ENCODE measurements at regions not wholly inside any gene's neighbourhood (a gene's known extent, or its start where the extent isn't known, plus 50 kb on each side); places are given as distances from the start of the nearest gene placed in this dataset.
"Not testable (repeated sequence)": the region's sequence is repeated elsewhere in the genome, so short reads cannot be mapped to it uniquely, and the experiment has no call there.

GRCh38 chr6:76560851-76561755 lies 488.6 kb upstream of the IMPG1 start:
- not testable (repeated sequence) for DNase-seq (ENCODE audit: low read depth in 2 of 2)

- DNase-seq (ENCODE audit: low read depth in 2 of 2): no peak
Observed at GRCh38 chr6:76553256-76553655, 480.8 kb upstream of the IMPG1 start.

- DNase-seq (ENCODE audit: low read depth in 2 of 2): no peak
Observed at GRCh38 chr6:76552268-76552667, 479.8 kb upstream of the IMPG1 start.

- no peak for DNase-seq (ENCODE audit: low read depth in 2 of 2)
Observed at GRCh38 chr6:76533661-76534060, 461.2 kb upstream of the IMPG1 start.

- DNase-seq (ENCODE audit: low read depth in 2 of 2): no peak
Observed at GRCh38 chr6:76532647-76533046, 460.2 kb upstream of the IMPG1 start.

- no peak for DNase-seq (ENCODE audit: low read depth in 2 of 2)
Observed at GRCh38 chr6:76518443-76518842, 446.0 kb upstream of the IMPG1 start.

GRCh38 chr6:76516924-76517323 lies 444.5 kb upstream of the IMPG1 start:
- no peak for DNase-seq (ENCODE audit: low read depth in 2 of 2)

- DNase-seq (ENCODE audit: low read depth in 2 of 2): no peak
Observed at GRCh38 chr6:76510489-76510888, 438.0 kb upstream of the IMPG1 start.

- DNase-seq (ENCODE audit: low read depth in 2 of 2): no peak
Observed at GRCh38 chr6:76509397-76509796, 436.9 kb upstream of the IMPG1 start.

- no peak for DNase-seq (ENCODE audit: low read depth in 2 of 2)
Observed at GRCh38 chr6:76506808-76507207, 434.3 kb upstream of the IMPG1 start.

- no peak for DNase-seq (ENCODE audit: low read depth in 2 of 2)
Observed at GRCh38 chr6:76495909-76496308, 423.4 kb upstream of the IMPG1 start.

GRCh38 chr6:76491376-76491775 lies 418.9 kb upstream of the IMPG1 start:
- not testable (repeated sequence) for DNase-seq (ENCODE audit: low read depth in 2 of 2)

GRCh38 chr6:76490456-76490855 lies 418.0 kb upstream of the IMPG1 start:
- DNase-seq (ENCODE audit: low read depth in 2 of 2): peak in 1 of 2 donors; percentile 47

- DNase-seq (ENCODE audit: low read depth in 2 of 2): no peak
Observed at GRCh38 chr6:76481101-76481500, 408.6 kb upstream of the IMPG1 start.

GRCh38 chr6:76472858-76473257 lies 400.4 kb upstream of the IMPG1 start:
- no peak for DNase-seq (ENCODE audit: low read depth in 2 of 2)

- no peak for DNase-seq (ENCODE audit: low read depth in 2 of 2)
Observed at GRCh38 chr6:76466286-76466685, 393.8 kb upstream of the IMPG1 start.

GRCh38 chr6:76465410-76465809 lies 392.9 kb upstream of the IMPG1 start:
- DNase-seq (ENCODE audit: low read depth in 2 of 2): no peak

- no peak for DNase-seq (ENCODE audit: low read depth in 2 of 2)
Observed at GRCh38 chr6:76453270-76453669, 380.8 kb upstream of the IMPG1 start.

GRCh38 chr6:76451926-76452709 lies 379.7 kb upstream of the IMPG1 start:
- no peak for DNase-seq (ENCODE audit: low read depth in 2 of 2)

GRCh38 chr6:76448109-76448508 lies 375.6 kb upstream of the IMPG1 start:
- DNase-seq (ENCODE audit: low read depth in 2 of 2): no peak

- DNase-seq (ENCODE audit: low read depth in 2 of 2): no peak
Observed at GRCh38 chr6:76441875-76442274, 369.4 kb upstream of the IMPG1 start.

GRCh38 chr6:76439811-76440210 lies 367.3 kb upstream of the IMPG1 start:
- DNase-seq (ENCODE audit: low read depth in 2 of 2): no peak

GRCh38 chr6:76438768-76439167 lies 366.3 kb upstream of the IMPG1 start:
- DNase-seq (ENCODE audit: low read depth in 2 of 2): no peak

Data from dermis microvascular lymphatic vessel endothelial cell (primary cell).